Astrocyte (in vitro differentiated cells and primary cell): ENCODE measurements at regions not wholly inside any gene's neighbourhood (a gene's known extent, or its start where the extent isn't known, plus 50 kb on each side); places are given as distances from the start of the nearest gene placed in this dataset.

Experiments used
- DNase-seq: peaks from one replicate; pipeline ENCODE4 v3.0.0-alpha.2; 2010; ENCODE audit warnings: low read depth
- FAIRE-seq: peaks from 2 replicates; lab custom pipeline; 2011; peaks lifted over from hg19 to GRCh38; lab: Jason Lieb, UNC
- H2AFZ ChIP-seq: 2 replicates; pipeline ENCODE4 v1.6.0; 2012; ENCODE audit warnings: low read depth, low read length, inconsistent platforms
- H3K27ac ChIP-seq: 2 replicates; pipeline ENCODE4 v1.5.1; 2011; ENCODE audit warnings: low read depth, low read length, inconsistent platforms
- H3K27me3 ChIP-seq: 2 replicates; pipeline ENCODE4 v1.6.0; 2011; ENCODE audit warnings: low read length, inconsistent platforms; ENCODE audit not compliant: insufficient read depth
- H3K36me3 ChIP-seq: 2 replicates; pipeline ENCODE4 v1.5.1; 2011; ENCODE audit warnings: low read length, inconsistent platforms; ENCODE audit not compliant: insufficient read depth
- H3K4me1 ChIP-seq: 2 replicates; pipeline ENCODE4 v1.5.1; 2011; ENCODE audit warnings: low read length, inconsistent platforms; ENCODE audit not compliant: insufficient read depth
- H3K4me2 ChIP-seq: 2 replicates; pipeline ENCODE4 v1.6.0; 2012; ENCODE audit warnings: low read length, inconsistent platforms
- H3K4me3 ChIP-seq: 2 replicates; pipeline ENCODE4 v1.5.1; 2011; ENCODE audit warnings: low read depth, mild to moderate bottlenecking, low read length, inconsistent platforms; ENCODE audit not compliant: insufficient read depth
- H3K79me2 ChIP-seq: 2 replicates; pipeline ENCODE4 v1.6.0; 2012; ENCODE audit warnings: mild to moderate bottlenecking, low read length, inconsistent platforms; ENCODE audit not compliant: insufficient read depth
- H3K9ac ChIP-seq: 2 replicates; pipeline ENCODE4 v1.6.0; 2012; ENCODE audit warnings: mild to moderate bottlenecking, low read length, inconsistent platforms
- H3K9me3 ChIP-seq: 2 replicates; pipeline ENCODE4 v1.5.1; 2012; ENCODE audit warnings: low read depth, mild to moderate bottlenecking, low read length, inconsistent platforms; ENCODE audit not compliant: insufficient read depth
- H4K20me1 ChIP-seq: 2 replicates; pipeline ENCODE4 v1.6.0; 2012; ENCODE audit warnings: low read length, inconsistent platforms; ENCODE audit not compliant: insufficient read depth
- H3K27ac Mint-ChIP-seq: one replicate; pipeline ENCODE4 v1.8.0; 2021; ENCODE audit warnings: mild to moderate bottlenecking, mixed read lengths; ENCODE audit not compliant: unreplicated experiment
- H3K27me3 Mint-ChIP-seq: one replicate; pipeline ENCODE4 v1.8.0; 2021; ENCODE audit warnings: low read depth, mixed read lengths; ENCODE audit not compliant: unreplicated experiment
- H3K36me3 Mint-ChIP-seq: one replicate; pipeline ENCODE4 v1.8.0; 2021; ENCODE audit warnings: low read depth, mixed read lengths; ENCODE audit not compliant: unreplicated experiment
- H3K4me1 Mint-ChIP-seq: one replicate; pipeline ENCODE4 v1.8.0; 2021; ENCODE audit warnings: low read depth, mixed read lengths; ENCODE audit not compliant: unreplicated experiment
- H3K4me3 Mint-ChIP-seq: one replicate; pipeline ENCODE4 v1.8.0; 2021; ENCODE audit warnings: mild to moderate bottlenecking, moderate library complexity, mixed read lengths; ENCODE audit not compliant: unreplicated experiment
- H3K9me3 Mint-ChIP-seq: one replicate; pipeline ENCODE4 v1.8.0; 2021; ENCODE audit warnings: mild to moderate bottlenecking, mixed read lengths; ENCODE audit not compliant: unreplicated experiment
- EZH2 ChIP-seq: IDR thresholded peaks from 2 replicates; pipeline ENCODE4 v1.6.1; 2012; ENCODE audit warnings: mild to moderate bottlenecking, low read length, inconsistent platforms; ENCODE audit not compliant: insufficient read depth
- TF ChIP-seq, protein P1 (sequence below): IDR thresholded peaks from 2 replicates; pipeline ENCODE4 v1.5.1; 2011; ENCODE audit warnings: low read depth, mild to moderate bottlenecking, inconsistent platforms, low read length, moderate library complexity; ENCODE audit not compliant: insufficient read depth

DNA sequence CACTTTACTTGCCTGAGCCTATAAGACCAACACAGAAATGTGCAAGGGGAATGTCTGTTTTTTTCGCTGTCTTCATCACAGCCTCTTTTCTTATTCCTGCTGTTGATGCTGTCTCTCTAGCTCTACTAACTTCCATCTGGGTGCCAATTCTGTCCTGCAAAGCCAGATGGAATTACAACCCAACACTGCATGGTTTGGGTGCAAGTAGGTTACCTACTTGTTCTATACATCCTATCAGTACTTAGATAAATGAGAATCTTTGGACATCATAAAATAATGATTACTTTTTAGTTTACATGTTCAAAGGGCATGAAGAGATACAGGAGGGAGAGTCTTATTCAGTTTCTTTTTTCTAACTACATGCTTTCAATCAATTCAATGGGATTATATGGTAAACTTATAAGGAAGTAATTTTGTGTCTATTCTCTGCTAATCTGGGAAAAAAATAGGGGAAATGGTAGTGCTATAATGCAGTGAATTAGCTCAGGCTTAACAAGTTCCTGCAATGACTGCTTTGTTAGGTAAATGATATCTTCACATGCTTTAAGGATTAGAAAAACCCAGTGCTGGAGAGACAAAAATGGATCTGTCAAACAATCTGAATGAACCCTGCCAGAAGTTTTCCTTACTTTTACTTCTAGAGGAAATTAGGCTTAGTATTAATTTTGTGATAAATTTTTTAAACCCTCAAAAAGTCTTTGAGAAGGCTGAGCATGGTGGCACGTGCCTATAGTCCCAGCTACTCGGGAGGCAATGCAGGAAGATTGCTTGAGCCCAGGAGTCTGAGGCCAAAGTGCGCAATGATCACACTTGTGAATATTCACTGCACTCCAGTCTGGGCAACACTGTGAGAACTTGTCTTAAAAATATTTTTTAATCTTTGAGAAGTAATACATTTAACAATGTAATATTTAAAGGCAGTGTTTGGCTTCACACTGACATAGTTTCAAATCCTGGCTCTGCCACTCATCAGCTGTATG is 86.5 kb upstream of the E2F3 start:
- Histone ChIP-seq H3K9ac (no peak overlapping the region), H3K27me3 (peaks cover 2% of the 10 kb centered on the region), H2AFZ (no peak overlapping the region), H3K4me3 (no peak overlapping the region), H3K4me1 (no peaks in the 10 kb centered on the region), H3K36me3 (no peaks in the 10 kb centered on the region), H3K9me3 (no peaks in the 10 kb centered on the region), H3K27ac (no peak overlapping the region), H3K79me2 (no peaks in the 10 kb centered on the region), H3K4me2 (no peak overlapping the region), H4K20me1 (no peaks in the 10 kb centered on the region)
- DNase-seq, result no peak
- H3K9me3 Mint-ChIP-seq, result peaks cover 9% of the 10 kb centered on the region
- H3K27me3 Mint-ChIP-seq, result peaks cover 5% of the 10 kb centered on the region
- peaks cover 2% of the 10 kb centered on the region for H3K36me3 Mint-ChIP-seq
- no peaks in the 10 kb centered on the region for H3K4me1 Mint-ChIP-seq
- H3K4me3 Mint-ChIP-seq, result no peak overlapping the region
- TF ChIP-seq, protein P1, sequence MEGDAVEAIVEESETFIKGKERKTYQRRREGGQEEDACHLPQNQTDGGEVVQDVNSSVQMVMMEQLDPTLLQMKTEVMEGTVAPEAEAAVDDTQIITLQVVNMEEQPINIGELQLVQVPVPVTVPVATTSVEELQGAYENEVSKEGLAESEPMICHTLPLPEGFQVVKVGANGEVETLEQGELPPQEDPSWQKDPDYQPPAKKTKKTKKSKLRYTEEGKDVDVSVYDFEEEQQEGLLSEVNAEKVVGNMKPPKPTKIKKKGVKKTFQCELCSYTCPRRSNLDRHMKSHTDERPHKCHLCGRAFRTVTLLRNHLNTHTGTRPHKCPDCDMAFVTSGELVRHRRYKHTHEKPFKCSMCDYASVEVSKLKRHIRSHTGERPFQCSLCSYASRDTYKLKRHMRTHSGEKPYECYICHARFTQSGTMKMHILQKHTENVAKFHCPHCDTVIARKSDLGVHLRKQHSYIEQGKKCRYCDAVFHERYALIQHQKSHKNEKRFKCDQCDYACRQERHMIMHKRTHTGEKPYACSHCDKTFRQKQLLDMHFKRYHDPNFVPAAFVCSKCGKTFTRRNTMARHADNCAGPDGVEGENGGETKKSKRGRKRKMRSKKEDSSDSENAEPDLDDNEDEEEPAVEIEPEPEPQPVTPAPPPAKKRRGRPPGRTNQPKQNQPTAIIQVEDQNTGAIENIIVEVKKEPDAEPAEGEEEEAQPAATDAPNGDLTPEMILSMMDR, result no peak
- TF ChIP-seq EZH2, result no peak
- H3K27ac Mint-ChIP-seq, result no peak overlapping the region
- no peak for FAIRE-seq

DNA sequence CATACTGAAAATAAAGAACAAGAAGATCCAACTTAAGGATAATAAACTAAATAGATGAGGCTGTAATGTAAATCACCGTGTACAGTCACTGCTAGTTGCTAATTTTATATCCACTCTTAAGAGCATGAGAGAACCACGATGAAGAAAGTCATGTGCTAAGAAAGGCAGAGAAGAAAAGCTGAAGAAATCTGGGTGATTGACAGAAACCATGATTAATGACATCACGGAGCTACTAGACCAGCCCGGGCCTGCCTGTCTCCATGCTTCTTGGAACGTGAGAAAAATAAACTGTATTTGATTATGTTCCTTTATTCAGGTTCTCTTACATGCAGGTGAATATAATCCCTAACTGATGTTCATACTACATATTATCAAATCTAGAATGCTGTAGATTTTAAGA is 84.2 kb upstream of the E2F3 start:
- no peaks in the 10 kb centered on the region for H3K4me1 ChIP-seq
- Mint-ChIP-seq H3K4me1 (no peaks in the 10 kb centered on the region), H3K9me3 (peaks cover 12% of the 10 kb centered on the region), H3K36me3 (peaks cover 2% of the 10 kb centered on the region), H3K4me3 (no peak overlapping the region), H3K27me3 (peaks cover 5% of the 10 kb centered on the region), H3K27ac (no peak overlapping the region)
- peaks cover 4% of the 10 kb centered on the region for H3K9me3 ChIP-seq
- no peak overlapping the region for H3K9ac ChIP-seq
- H3K36me3 ChIP-seq, result no peaks in the 10 kb centered on the region
- H3K27me3 ChIP-seq, result peaks cover 2% of the 10 kb centered on the region
- FAIRE-seq (no peak), DNase-seq (no peak)
- no peak for TF ChIP-seq EZH2
- TF ChIP-seq, protein P1, result no peak
- no peak overlapping the region for H3K4me3 ChIP-seq
- no peak overlapping the region for H2AFZ ChIP-seq
- no peak overlapping the region for H3K27ac ChIP-seq
- no peaks in the 10 kb centered on the region for H3K79me2 ChIP-seq
- no peaks in the 10 kb centered on the region for H4K20me1 ChIP-seq
- no peak overlapping the region for H3K4me2 ChIP-seq

DNA sequence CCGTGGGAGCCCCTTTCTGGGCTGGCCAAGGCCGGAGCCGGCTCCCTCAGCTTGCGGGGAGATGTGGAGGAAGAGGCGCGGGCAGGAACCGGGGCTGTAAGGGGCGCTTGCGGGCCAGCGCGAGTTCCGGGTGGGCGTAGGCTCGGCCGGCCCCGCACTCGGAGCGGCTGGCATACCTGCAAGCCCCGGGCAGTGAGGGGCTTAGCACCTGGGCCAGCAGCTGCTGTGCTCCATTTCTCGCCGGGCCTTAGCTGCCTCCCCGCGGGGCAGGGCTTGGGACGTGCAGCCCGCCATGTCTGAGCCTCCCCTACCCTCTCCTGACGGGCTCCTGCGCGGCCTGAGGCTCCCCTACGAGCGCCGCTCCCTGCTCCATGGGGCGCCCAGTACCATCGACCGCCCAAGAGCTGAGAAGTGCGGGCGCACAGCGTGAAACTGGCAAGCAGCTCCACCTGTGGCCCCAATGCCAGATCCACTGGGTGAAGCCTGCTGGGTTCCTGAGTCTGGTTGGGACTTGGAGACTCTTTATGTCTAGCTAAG is 82.8 kb upstream of the E2F3 start:
- H3K9me3 Mint-ChIP-seq, result peaks cover 12% of the 10 kb centered on the region
- H3K27ac Mint-ChIP-seq, result no peak overlapping the region
- no peak for FAIRE-seq
- H3K27me3 Mint-ChIP-seq, result no peaks in the 10 kb centered on the region
- Histone ChIP-seq H3K4me3 (no peak overlapping the region), H3K27ac (no peak overlapping the region), H3K4me1 (no peaks in the 10 kb centered on the region), H2AFZ (no peak overlapping the region), H3K9me3 (peaks cover 4% of the 10 kb centered on the region), H3K79me2 (no peaks in the 10 kb centered on the region), H4K20me1 (no peaks in the 10 kb centered on the region), H3K4me2 (no peak overlapping the region), H3K27me3 (peaks cover 1% of the 10 kb centered on the region), H3K36me3 (no peaks in the 10 kb centered on the region), H3K9ac (no peak overlapping the region)
- no peak overlapping the region for H3K4me3 Mint-ChIP-seq
- no peaks in the 10 kb centered on the region for H3K4me1 Mint-ChIP-seq
- H3K36me3 Mint-ChIP-seq, result peaks cover 2% of the 10 kb centered on the region
- no peak for DNase-seq
- TF ChIP-seq EZH2, result no peak
- TF ChIP-seq, protein P1, result no peak
